Urinary bladder (tissue), 3 donors: ENCODE measurements at regions not wholly inside any gene's neighbourhood (a gene's known extent, or its start where the extent isn't known, plus 50 kb on each side); places are given as distances from the start of the nearest gene placed in this dataset.

ENCODE experiments used
- DNase-seq: peaks from one replicate; pipeline ENCODE4 v3.0.0-alpha.2; 2015; ENCODE audit errors: extremely low spot score
- H3K27ac ChIP-seq: one replicate; pipeline ENCODE4 v1.5.1; 2013; ENCODE audit warnings: low read depth, mild to moderate bottlenecking, moderate library complexity
- H3K36me3 ChIP-seq: one replicate; pipeline ENCODE4 v1.6.1; 2013; ENCODE audit warnings: mild to moderate bottlenecking, moderate library complexity; ENCODE audit not compliant: insufficient read depth
- H3K4me1 ChIP-seq: one replicate; pipeline ENCODE4 v1.6.1; 2013; ENCODE audit warnings: mild to moderate bottlenecking, moderate library complexity; ENCODE audit not compliant: insufficient read depth
- H3K4me3 ChIP-seq: one replicate; pipeline ENCODE4 v1.5.1; 2013; ENCODE audit warnings: low read depth, low read length
- WGBS: extraction: QIAGEN DNeasy Blood & Tissue Kit; methylation state at CpG from one replicate; pipeline ENCODE4 v1.1.7; 2013; 5-methylcytosine and 5-hydroxymethylcytosine counted together
- donor health status: healthy with polysubstance abuse.
- donor health status: healthy.

DNA sequence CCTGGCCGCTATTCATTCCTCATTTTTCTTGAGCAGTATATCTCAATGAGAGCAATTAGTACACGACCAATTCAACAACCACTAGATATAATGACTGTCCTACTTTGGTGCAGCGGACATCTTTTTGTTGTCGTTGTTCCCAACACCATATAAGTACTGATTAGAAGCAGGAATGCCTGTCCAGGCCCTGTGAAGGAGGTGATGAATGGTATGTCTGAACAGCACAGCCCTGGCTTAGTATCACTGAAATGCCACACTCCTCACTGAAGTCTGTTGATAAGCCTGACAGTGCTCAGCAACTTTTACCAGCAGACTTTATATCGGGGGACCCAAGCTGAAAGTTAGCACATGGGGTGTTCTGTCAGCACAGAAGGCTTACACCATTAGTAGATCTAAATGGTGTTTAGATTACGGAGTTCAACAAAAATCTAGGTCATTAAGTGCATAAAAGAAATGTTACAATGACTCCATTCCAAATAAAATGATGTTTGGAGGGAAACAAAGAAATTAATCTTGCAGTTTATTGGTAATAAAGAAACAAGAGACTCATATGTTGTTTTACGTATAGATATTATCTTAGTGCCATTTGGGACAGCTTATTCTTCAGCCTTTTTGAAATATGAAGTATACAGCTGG, 228.3 kb upstream of the TTC29 start:
- Histone ChIP-seq H3K27ac (no peak overlapping the region), H3K4me3 (no peak overlapping the region), H3K4me1 (no peaks in the 10 kb centered on the region), H3K36me3 (no peaks in the 10 kb centered on the region)
- WGBS: 53% methylated on average over 7 of the region's 7 CpGs
- peak; percentile 40 for DNase-seq

DNA sequence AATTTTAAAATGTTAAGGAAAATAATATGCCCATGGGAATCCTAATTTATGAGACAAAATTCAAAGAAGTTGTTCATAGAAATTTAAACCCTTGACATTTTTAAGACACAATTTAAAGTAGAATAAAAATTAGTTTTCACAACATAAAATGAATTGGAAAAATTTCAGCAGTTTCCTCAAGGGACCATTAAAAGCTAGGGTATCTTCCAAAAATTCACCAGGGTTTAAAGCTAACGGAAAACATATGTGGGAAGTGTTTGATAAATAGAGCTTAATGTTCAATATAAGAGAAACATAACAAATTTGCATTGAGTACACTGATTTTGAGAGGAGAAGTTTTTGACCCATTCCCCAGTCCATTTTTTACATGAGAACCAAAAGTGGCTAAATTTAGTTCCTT, 228.9 kb upstream of the TTC29 start:
- Histone ChIP-seq H3K27ac (no peak overlapping the region), H3K4me3 (no peak overlapping the region), H3K4me1 (no peaks in the 10 kb centered on the region), H3K36me3 (no peaks in the 10 kb centered on the region)
- 55% methylated on average over 1 of the region's 1 CpG for WGBS
- peak; percentile 48 for DNase-seq

GRCh38 chr4:147175460-147176025, 229.9 kb upstream of the TTC29 start:
- Histone ChIP-seq H3K36me3 (no peaks in the 10 kb centered on the region), H3K4me3 (no peak overlapping the region), H3K27ac (no peak overlapping the region), H3K4me1 (no peaks in the 10 kb centered on the region)
- no peak for DNase-seq
- 94% methylated on average over 1 of the region's 1 CpG for WGBS

GRCh38 chr4:147182041-147182440, 236.4 kb upstream of the TTC29 start:
- no peak overlapping the region for H3K27ac ChIP-seq
- H3K36me3 ChIP-seq: no peaks in the 10 kb centered on the region
- H3K4me1 ChIP-seq: no peaks in the 10 kb centered on the region
- H3K4me3 ChIP-seq: no peak overlapping the region
- DNase-seq: no peak
- WGBS: 90% methylated on average over 2 of the region's 2 CpGs

- Histone ChIP-seq H3K4me1 (no peaks in the 10 kb centered on the region), H3K4me3 (no peak overlapping the region), H3K27ac (no peak overlapping the region), H3K36me3 (no peaks in the 10 kb centered on the region)
- DNase-seq: no peak
These were observed 247.0 kb upstream of the TTC29 start for GRCh38 chr4:147192679-147193078.

GRCh38 chr4:147194114-147194513, 248.4 kb upstream of the TTC29 start:
- Histone ChIP-seq H3K4me3 (no peak overlapping the region), H3K36me3 (no peaks in the 10 kb centered on the region), H3K27ac (no peak overlapping the region), H3K4me1 (no peaks in the 10 kb centered on the region)
- no peak for DNase-seq
- WGBS: 65% methylated on average over 3 of the region's 3 CpGs

DNA sequence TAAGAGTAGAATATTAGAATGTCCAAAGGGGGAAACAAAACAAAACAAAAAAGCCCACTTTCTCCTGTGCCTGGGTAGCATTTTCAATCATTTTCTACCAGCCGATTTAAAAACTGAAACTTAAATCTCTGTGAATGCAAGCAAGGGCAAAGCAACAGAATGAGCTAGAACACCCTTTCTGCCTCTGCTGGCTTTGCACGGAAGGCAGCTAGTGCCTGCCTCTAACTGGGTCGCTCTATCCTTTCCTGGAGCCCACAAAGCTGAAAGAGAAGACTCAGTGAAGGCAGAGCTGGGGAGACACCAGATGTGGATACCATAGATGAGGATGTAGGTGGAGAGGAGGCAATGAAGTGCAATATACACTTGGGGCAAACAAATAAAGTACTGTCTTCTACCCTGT, 248.9 kb upstream of the TTC29 start:
- DNase-seq: no peak
- Histone ChIP-seq H3K4me1 (no peaks in the 10 kb centered on the region), H3K27ac (no peak overlapping the region), H3K36me3 (no peaks in the 10 kb centered on the region), H3K4me3 (no peak overlapping the region)
- WGBS: 67% methylated on average over 3 of the region's 3 CpGs

GRCh38 chr4:147195386-147195785, 249.7 kb upstream of the TTC29 start:
- no peak overlapping the region for H3K27ac ChIP-seq
- no peaks in the 10 kb centered on the region for H3K4me1 ChIP-seq
- WGBS: 95% methylated on average over 2 of the region's 2 CpGs
- no peak for DNase-seq
- H3K36me3 ChIP-seq: no peaks in the 10 kb centered on the region
- no peak overlapping the region for H3K4me3 ChIP-seq

DNA sequence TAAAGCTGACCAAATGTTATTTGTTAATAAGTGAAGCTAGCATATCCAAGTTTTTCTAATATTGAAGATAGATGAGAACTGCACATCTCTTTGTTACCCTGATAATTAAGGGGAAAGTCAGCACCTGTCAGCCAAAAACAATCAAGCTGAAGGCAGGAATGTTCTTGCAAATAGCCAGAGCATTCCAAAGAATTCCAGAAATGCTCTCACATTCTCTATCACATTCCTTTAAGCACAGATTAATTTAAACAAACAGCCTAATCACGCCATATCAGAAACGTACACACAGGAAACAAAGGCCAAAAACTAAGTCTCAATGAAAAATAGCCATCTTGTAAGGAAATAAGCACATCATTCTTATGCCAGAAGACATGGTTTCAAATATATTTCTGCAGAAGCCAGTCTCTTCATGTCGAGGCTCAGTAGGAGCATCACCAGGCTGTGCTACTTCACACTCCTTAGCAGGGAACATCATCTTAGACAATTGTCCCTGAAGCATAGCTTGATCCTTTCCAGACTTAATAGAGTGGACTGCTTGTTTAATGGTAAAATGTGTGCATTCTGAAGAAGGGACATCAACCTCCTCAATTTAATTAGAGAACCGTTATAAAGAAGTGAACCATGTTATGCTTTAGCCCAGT, 252.9 kb upstream of the TTC29 start:
- Histone ChIP-seq H3K36me3 (no peaks in the 10 kb centered on the region), H3K4me3 (no peak overlapping the region), H3K4me1 (no peaks in the 10 kb centered on the region), H3K27ac (no peak overlapping the region)
- WGBS: 59% methylated on average over 4 of the region's 4 CpGs
- no peak for DNase-seq

GRCh38 chr4:147201016-147201415, 255.4 kb upstream of the TTC29 start:
- H3K4me3 ChIP-seq: no peak overlapping the region
- no peak overlapping the region for H3K27ac ChIP-seq
- no peak for DNase-seq
- WGBS: 56% methylated on average over 1 of the region's 1 CpG
- H3K4me1 ChIP-seq: no peaks in the 10 kb centered on the region
- H3K36me3 ChIP-seq: no peaks in the 10 kb centered on the region

DNA sequence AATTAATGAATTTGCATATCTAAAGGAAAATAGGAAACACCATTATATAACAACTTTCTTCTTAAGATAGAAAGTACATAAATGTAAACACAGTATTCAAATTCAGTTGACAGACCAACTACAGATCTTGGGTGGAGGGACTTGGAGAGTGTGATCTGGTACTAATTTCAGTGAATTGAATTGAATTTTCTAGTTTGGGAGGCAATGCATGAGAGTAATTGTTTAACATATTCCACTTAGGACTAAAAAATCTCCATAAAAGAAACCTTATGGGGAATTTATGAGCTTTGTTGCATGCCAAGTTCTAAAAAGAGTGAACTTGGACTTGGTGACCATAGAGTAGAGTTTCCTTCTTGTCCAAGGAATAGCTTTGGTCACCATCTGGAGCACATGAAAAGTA, 261.1 kb upstream of the TTC29 start:
- no peak overlapping the region for H3K4me3 ChIP-seq
- DNase-seq: no peak
- no peaks in the 10 kb centered on the region for H3K4me1 ChIP-seq
- no peaks in the 10 kb centered on the region for H3K36me3 ChIP-seq
- no peak overlapping the region for H3K27ac ChIP-seq

DNA sequence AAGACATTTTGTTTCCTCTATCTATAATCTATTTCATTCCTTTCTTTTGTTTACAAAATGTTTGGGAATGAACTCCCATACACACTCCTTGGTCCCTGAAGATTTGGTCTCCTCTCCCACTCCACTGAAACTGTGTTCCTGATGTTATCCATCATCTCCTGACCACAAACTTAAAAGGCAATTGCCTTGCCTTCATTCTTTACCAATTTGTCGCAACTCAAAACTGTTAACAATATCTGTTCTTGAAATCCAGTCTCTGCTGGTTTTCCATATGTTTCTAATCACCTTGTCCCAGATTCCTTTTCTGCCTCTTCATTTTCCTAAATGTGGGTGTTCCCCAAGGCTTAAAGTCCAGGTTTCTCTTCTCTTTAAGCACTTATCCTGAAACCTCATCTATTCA, 262.2 kb upstream of the TTC29 start:
- DNase-seq: no peak
- 87% methylated on average over 1 of the region's 1 CpG for WGBS

DNA sequence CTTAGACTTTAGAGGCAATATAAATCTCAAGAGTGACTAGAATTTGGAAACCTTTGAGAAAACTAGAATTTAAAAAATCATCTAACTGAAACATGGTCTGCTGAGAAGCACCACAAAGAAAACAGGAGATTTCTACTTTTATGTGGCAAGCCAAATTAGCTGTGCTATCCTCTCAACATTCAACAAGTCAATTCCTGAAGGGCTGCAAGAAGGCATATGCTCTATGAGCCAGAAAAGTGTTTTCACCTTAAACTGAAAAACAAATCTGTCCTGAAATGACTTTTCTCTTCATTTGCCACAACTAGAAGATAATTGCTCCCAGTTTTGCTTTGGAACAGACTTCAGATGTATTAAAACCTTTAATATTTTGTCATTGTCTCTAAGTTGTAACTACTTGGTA, 263.2 kb upstream of the EDNRA start:
- no peaks in the 10 kb centered on the region for H3K4me1 ChIP-seq
- H3K4me3 ChIP-seq: no peak overlapping the region
- H3K27ac ChIP-seq: no peak overlapping the region
- H3K36me3 ChIP-seq: no peaks in the 10 kb centered on the region
- no peak for DNase-seq

More for the DNA sequence above, 262.2 kb upstream of the TTC29 start:
- no peak overlapping the region for H3K27ac ChIP-seq
- no peaks in the 10 kb centered on the region for H3K4me1 ChIP-seq
- no peaks in the 10 kb centered on the region for H3K36me3 ChIP-seq
- no peak overlapping the region for H3K4me3 ChIP-seq

DNA sequence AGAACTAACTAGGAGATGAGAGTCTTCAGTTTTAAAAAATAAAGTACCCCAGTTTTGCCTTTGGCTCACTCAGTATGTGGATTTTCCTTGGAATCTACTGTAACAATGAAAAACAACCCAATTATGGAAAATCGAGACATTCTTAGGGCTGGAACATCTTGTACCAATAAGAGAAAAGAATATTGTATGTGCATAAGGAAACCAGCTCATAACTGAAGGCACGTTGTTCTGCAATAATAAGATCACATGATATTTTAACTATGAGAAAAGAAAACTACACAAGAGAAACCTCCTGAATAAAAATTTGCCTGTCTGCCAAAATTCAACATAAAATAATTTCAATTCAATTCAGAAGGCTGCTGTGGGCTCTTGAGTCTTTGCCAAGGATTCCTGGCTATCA, 261.8 kb upstream of the EDNRA start:
- Histone ChIP-seq H3K4me1 (no peaks in the 10 kb centered on the region), H3K36me3 (no peaks in the 10 kb centered on the region), H3K4me3 (no peak overlapping the region), H3K27ac (no peak overlapping the region)
- WGBS: 83% methylated on average over 2 of the region's 2 CpGs
- no peak for DNase-seq
